NCI-H345 treated with DMSO at 0.1 percent for 48 hours (cell line): ENCODE measurements at regions not wholly inside any gene's neighbourhood (a gene's known extent, or its start where the extent isn't known, plus 50 kb on each side); places are given as distances from the start of the nearest gene placed in this dataset.
"Not testable (repeated sequence)": the region's sequence is repeated elsewhere in the genome, so short reads cannot be mapped to it uniquely, and the experiment has no call there.

Experiments
- DNase-seq: peaks from one replicate; lab custom pipeline; 2025; ENCODE audit not compliant: unreplicated experiment; lab: John Stamatoyannopoulos, UW

- DNase-seq, result no peak
Observed at GRCh38 chr2:52611759-52612158, 1155.8 kb upstream of the CHAC2 start.

DNA sequence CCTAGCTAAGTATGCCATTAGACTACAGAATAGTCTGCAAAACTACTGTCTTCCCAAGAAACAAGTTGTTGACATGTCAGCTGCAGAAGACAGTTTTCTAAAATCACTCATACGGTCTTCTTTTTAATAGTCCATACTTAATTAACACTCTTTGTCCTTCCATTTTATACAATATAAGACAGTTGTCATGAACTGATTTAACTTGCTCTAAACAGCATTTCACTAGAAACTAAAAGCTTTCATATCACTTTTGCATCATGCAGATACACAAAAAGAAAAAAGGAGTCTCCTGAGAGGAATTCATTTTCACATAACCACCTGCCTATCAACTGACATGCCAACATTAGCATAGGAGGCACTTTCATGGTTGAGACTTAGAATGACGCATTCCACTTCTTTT lies 1159.6 kb upstream of the CHAC2 start:
- DNase-seq, result no peak

- DNase-seq, result no peak
Observed at GRCh38 chr2:52597346-52597745, 1170.3 kb upstream of the CHAC2 start.

- DNase-seq, result no peak
Observed at GRCh38 chr2:52594026-52594425, 1173.6 kb upstream of the CHAC2 start.

GRCh38 chr2:52584071-52584470 lies 1183.5 kb upstream of the CHAC2 start:
- not testable (repeated sequence) for DNase-seq

- no peak for DNase-seq
Observed at GRCh38 chr2:52572469-52572894, 1195.1 kb upstream of the CHAC2 start.

DNA sequence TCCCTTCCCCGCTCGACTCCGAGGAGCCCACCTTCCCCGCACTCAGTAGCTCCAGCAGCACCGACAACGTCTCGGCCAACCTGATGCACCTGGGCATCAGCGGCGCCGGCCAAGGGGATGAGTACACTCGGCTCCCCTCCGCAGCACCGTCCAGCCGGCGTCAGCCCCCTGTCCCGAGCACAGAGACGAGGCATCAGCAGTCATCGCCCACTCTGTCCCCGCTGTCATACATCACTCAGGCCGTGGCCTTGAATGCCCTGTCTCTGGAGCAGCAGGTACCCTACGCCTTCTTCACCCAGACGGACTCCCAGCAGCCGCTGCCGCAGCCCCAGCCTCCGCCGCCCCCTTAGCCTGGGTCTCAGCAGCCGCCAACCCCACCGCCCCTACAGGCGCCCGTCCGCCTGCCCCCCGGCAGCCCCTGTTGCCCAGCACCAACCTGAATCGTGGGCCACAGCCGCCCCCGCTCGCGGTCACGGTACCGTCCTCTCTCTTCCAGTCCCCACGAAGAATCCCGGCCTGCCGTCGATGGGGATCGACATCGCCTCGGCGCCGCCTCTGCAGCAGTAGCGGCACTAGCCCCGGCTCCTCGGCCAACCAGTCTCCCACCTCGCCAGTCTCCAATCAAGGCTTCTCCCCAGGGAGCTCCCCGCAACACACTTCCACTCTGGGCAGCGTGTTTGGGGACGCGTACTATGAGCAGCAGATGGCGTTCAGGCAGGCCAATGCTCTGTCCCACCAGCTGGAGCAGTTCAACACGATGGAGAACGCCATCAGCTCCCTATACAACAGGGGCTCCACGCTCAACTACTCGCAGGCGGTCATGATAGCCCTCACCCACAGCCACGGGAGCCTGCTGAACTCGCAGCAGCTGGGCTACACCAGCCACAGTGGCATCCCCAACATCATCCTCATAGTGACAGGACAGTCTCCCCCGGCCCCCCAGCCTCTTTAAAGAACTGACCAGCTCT lies 1195.9 kb upstream of the CHAC2 start:
- no peak for DNase-seq

DNA sequence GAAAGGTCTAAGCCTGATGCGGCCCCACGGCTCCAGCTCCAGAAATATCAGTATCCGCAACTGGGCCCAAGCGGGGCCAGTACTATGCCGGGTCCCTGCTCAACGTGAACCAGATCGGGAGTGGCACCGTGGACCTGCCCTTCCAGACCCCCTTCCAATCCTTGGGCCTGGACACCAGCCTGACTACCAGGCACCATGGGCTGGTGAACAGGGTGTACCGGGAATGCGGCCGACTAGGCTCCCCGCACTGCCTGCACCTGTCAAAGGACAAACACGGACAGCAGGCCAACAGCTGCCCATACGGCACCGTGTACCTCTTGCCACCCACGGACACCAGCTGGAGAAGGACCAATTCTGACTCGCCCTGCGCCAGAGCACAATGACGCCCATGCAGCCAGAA lies 1196.9 kb upstream of the CHAC2 start:
- no peak for DNase-seq

DNA sequence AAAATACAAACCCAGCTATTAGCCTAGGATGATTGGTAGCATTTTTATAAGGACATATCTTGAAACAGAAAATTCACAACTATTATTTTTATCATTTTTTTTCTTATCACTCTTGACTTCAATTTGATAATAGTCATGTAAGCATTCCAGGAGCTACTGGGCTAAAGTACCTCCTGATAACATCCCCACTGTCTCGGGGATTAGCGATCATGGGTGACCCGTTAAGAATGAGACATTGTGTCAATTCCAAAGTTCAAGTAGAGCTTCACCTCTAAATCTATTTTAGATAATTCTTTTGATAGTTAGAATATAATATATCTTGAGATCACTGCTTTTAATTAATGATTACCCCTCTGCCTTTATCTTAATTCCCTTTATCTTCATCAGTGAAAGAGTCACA lies 1204.5 kb upstream of the CHAC2 start:
- no peak for DNase-seq

DNA sequence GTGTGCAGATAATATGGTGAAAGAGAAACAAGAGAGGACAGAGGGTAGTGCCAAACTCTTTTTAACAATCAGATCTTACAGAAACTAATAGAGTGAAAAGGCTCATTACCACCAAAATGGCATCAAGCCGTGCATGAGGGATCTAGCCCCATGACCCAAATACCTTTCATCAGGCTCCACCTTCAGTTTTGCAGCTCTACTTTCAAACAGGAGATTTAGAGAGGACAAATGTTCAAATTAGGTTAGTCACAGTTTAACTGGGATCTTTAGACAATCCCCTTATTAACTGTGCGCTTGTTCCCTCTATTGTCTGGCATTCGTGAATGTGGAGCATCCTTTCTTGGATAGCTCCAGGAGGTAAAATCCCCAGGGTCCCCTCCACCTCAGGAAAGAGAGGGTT lies 1209.3 kb upstream of the CHAC2 start:
- no peak for DNase-seq

DNA sequence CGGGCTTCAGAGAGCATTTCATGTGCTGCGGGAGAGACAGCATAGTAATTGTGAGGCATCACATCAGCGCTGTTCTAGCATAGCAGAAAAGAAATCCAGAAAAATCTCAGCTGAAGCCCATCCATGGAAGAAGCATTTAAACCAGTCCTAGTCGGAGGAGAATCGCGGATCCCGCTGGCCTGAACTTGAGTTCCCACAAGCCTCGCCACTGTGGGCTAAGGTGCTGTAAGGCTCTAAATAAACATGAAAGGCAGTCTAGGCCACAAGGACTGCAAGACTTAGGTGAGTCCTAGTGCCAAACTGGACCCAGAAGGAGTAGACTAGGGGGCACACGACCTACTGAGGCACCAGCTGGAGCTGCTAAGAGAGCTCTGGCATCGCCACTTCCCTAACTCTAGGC lies 1225.3 kb upstream of the CHAC2 start:
- no peak for DNase-seq

GRCh38 chr2:52539026-52539970 lies 1228.3 kb upstream of the CHAC2 start:
- DNase-seq, result no peak

- DNase-seq, result no peak
Observed at GRCh38 chr2:52537588-52537987, 1230.0 kb upstream of the CHAC2 start.

DNA sequence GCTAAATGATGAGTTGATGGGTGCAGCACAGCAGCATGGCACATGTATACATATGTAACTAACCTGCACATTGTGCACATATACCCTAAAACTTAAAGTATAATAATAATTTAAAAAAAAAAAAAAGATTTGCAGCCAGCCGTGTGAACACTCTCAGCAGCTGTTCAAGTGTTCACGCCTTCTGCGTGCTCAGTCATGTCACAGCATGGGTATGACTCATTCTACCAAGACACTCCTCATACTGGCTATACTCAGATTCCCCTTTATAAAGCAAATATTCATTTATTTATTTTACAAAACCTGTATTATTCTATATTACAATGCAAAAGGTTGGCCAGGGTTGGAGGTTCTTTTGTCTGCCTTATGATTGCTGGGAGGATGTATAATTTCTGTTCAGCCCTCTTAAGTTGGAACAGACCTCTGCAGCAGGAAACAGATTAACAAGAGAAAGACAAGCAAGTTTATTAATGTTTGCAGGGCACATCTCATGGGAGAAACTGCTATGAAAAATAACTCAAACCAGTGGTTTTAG lies 1230.6 kb upstream of the CHAC2 start:
- DNase-seq, result no peak

GRCh38 chr2:52532956-52533355 lies 1234.6 kb upstream of the CHAC2 start:
- no peak for DNase-seq

GRCh38 chr2:52526735-52527134 lies 1240.9 kb upstream of the CHAC2 start:
- DNase-seq, result no peak

DNA sequence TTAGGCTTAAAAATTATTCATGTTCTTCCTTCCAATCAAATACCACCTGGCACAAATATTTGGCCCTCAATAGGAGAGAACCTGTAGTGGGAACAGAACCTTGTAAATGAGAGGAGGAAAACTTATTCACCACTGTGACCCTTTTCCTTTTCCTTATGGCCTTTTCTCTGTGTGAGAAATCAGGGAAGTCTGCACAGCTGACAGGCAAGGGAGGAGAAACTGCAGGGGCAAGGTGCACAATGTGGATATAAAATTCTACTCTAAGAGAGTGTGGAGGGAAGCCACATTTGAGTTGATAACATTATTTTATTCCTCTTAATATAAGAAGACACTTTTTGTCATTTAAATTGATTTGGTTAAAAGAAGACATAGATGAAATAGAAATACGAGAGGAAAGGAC lies 1247.0 kb upstream of the CHAC2 start:
- DNase-seq, result no peak

- DNase-seq, result no peak
Observed at GRCh38 chr2:52518678-52519077, 1248.9 kb upstream of the CHAC2 start.

DNA sequence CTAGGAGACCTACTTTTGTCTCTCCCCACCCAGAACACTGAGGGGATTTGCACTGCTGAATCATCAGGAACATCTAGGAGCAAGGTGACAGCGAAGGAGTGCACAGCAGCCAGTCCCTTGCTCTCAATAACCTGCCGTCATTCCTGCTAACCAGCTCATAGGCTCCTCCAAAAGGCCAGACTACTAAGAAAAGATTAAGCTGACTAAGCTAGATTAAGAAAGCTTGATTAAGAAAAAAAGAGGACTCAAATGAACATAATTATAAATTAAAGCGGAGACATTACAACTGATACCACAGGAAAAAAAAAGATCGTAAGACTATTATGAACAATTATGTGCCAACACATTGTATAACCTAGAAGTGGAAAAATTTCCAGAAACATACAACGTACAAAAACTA lies 1254.8 kb upstream of the CHAC2 start:
- no peak for DNase-seq

DNA sequence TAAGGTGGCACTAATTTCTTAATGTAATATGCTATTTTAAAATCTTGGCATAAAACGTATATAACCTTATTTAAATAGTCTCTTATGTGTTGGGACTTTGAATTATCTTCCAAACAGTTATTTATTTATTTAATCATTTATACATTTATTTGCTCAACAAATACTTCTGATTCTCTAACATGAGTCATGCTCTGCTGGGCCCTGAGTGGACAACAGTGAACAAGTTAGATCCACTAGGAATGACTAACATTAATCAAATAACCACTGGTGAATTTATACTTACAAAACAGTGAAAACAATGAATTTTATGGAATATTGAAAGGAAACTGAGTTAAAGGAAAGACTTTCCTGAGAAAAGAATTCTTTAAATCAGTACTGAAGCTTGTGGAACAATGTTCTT lies 1257.2 kb upstream of the CHAC2 start:
- no peak for DNase-seq

GRCh38 chr2:52502476-52502860 lies 1265.1 kb upstream of the CHAC2 start:
- no peak for DNase-seq
